ENCODE measurements at regions not wholly inside any gene's neighbourhood (a gene's known extent, or its start where the extent isn't known, plus 50 kb on each side); places are given as distances from the start of the nearest gene placed in this dataset.

GRCh38 chr3:153830552-153830951, 290.6 kb upstream of the ARHGEF26 start:
- Histone ChIP-seq H3F3A (ENCODE audit: low read depth) (no peaks in the 10 kb centered on the region), H3K9ac (ENCODE audit: low read depth, low read length, poor library complexity, severe bottlenecking) (no peak overlapping the region), H4K20me1 (ENCODE audit: insufficient read depth, low read length, poor library complexity, severe bottlenecking) (no peaks in the 10 kb centered on the region), H3K27me3 (ENCODE audit: insufficient read depth, low read length, poor library complexity, severe bottlenecking) (no peaks in the 10 kb centered on the region), H3K36me3 (ENCODE audit: insufficient read depth, low read length) (no peaks in the 10 kb centered on the region), H3K4me3 (ENCODE audit: low read length, poor library complexity, severe bottlenecking) (no peak overlapping the region), H3K79me2 (ENCODE audit: insufficient read depth, low read length) (no peaks in the 10 kb centered on the region), H2AFZ (ENCODE audit: low read length) (no peak overlapping the region), H3K9me3 (ENCODE audit: insufficient read depth, low read depth, low read length) (peaks cover 4% of the 10 kb centered on the region), H3K9me2 (replicated peaks; ENCODE audit: low read depth, low read length) (no peaks in the 10 kb centered on the region), H3K4me1 (ENCODE audit: insufficient read depth, low read length, poor library complexity, severe bottlenecking) (peaks cover 12% of the 10 kb centered on the region), H3K4me2 (ENCODE audit: low read depth, low read length, poor library complexity, severe bottlenecking) (no peak overlapping the region)
- no peak for TF ChIP-seq CTCF (conservative IDR thresholded peaks at IDR 0.05; ENCODE audit: low read length)
- no peak for TF ChIP-seq EZH2phosphoT487 (IDR thresholded peaks at IDR 0.05; ENCODE audit: borderline replicate concordance)

DNA sequence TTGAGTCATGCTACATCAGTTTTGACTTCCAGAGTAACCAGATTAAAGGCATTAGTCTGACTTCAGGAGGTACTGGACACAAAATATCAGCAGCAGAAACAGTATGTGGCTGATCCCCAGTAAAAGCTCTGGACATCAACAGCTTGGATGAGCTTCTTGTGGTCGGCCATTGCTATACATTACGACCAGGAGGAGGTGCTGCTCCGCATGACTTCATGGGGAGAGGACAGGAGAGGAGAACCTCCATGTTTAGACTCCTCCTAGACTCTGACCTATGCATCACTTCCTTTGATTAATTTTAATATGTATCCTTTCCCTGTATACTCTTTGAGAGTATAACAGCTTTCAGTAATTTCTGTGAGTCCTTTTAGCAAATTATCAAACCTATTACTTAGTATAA, 285.6 kb upstream of the ARHGEF26 start:
- H3K9ac ChIP-seq (ENCODE audit: low read depth, low read length, poor library complexity, severe bottlenecking): no peak overlapping the region
- no peaks in the 10 kb centered on the region for H3K27me3 ChIP-seq (ENCODE audit: insufficient read depth, low read length, poor library complexity, severe bottlenecking)
- H3K4me2 ChIP-seq (ENCODE audit: low read depth, low read length, poor library complexity, severe bottlenecking): no peak overlapping the region
- no peak overlapping the region for H3K4me3 ChIP-seq (ENCODE audit: low read length, poor library complexity, severe bottlenecking)
- H3K36me3 ChIP-seq (ENCODE audit: insufficient read depth, low read length): no peaks in the 10 kb centered on the region
- H3K9me2 ChIP-seq (replicated peaks; ENCODE audit: low read depth, low read length): no peaks in the 10 kb centered on the region
- TF ChIP-seq EZH2phosphoT487 (IDR thresholded peaks at IDR 0.05; ENCODE audit: borderline replicate concordance): no peak
- peak; percentile 42 for TF ChIP-seq CTCF (conservative IDR thresholded peaks at IDR 0.05; ENCODE audit: low read length)
- no peaks in the 10 kb centered on the region for H3F3A ChIP-seq (ENCODE audit: low read depth)
- peak overlapping the region; percentile 24; the same call in 1 of the 2 replicates for H2AFZ ChIP-seq (ENCODE audit: low read length)
- H4K20me1 ChIP-seq (ENCODE audit: insufficient read depth, low read length, poor library complexity, severe bottlenecking): no peaks in the 10 kb centered on the region
- no peaks in the 10 kb centered on the region for H3K79me2 ChIP-seq (ENCODE audit: insufficient read depth, low read length)
- no peaks in the 10 kb centered on the region for H3K4me1 ChIP-seq (ENCODE audit: insufficient read depth, low read length, poor library complexity, severe bottlenecking)
- H3K9me3 ChIP-seq (ENCODE audit: insufficient read depth, low read depth, low read length): no peaks in the 10 kb centered on the region; the same call in 1 of the 2 replicates

GRCh38 chr3:153840487-153840886, 280.7 kb upstream of the ARHGEF26 start:
- Histone ChIP-seq H3K4me3 (ENCODE audit: low read length, poor library complexity, severe bottlenecking) (no peak overlapping the region), H4K20me1 (ENCODE audit: insufficient read depth, low read length, poor library complexity, severe bottlenecking) (no peaks in the 10 kb centered on the region), H3K4me2 (ENCODE audit: low read depth, low read length, poor library complexity, severe bottlenecking) (no peak overlapping the region), H3K27me3 (ENCODE audit: insufficient read depth, low read length, poor library complexity, severe bottlenecking) (no peaks in the 10 kb centered on the region), H3K4me1 (ENCODE audit: insufficient read depth, low read length, poor library complexity, severe bottlenecking) (no peaks in the 10 kb centered on the region), H3K36me3 (ENCODE audit: insufficient read depth, low read length) (no peaks in the 10 kb centered on the region), H3F3A (ENCODE audit: low read depth) (no peaks in the 10 kb centered on the region), H3K9me3 (ENCODE audit: insufficient read depth, low read depth, low read length) (no peaks in the 10 kb centered on the region), H3K79me2 (ENCODE audit: insufficient read depth, low read length) (no peaks in the 10 kb centered on the region), H3K9me2 (replicated peaks; ENCODE audit: low read depth, low read length) (no peaks in the 10 kb centered on the region), H3K9ac (ENCODE audit: low read depth, low read length, poor library complexity, severe bottlenecking) (no peak overlapping the region), H2AFZ (ENCODE audit: low read length) (no peak overlapping the region)
- TF ChIP-seq CTCF (conservative IDR thresholded peaks at IDR 0.05; ENCODE audit: low read length) (no peak), EZH2phosphoT487 (IDR thresholded peaks at IDR 0.05; ENCODE audit: borderline replicate concordance) (no peak)
